Erythroblast (primary cell): ENCODE measurements at regions not wholly inside any gene's neighbourhood (a gene's known extent, or its start where the extent isn't known, plus 50 kb on each side); places are given as distances from the start of the nearest gene placed in this dataset.

ENCODE experiments used
- GATA1 ChIP-seq: IDR thresholded peaks from 2 replicates; pipeline ENCODE4 v1.6.1; 2011; ENCODE audit warnings: low read depth, mild to moderate bottlenecking, control low read depth, low read length, moderate library complexity
- POLR2A ChIP-seq: IDR thresholded peaks from 2 replicates; pipeline ENCODE4 v1.6.1; 2011; ENCODE audit warnings: mild to moderate bottlenecking, low read length

GRCh38 chr12:125210104-125210755, 145.0 kb downstream of the AACS start:
- TF ChIP-seq POLR2A: no peak
- no peak for TF ChIP-seq GATA1
